ENCODE measurements at regions not wholly inside any gene's neighbourhood (a gene's known extent, or its start where the extent isn't known, plus 50 kb on each side); places are given as distances from the start of the nearest gene placed in this dataset.

GRCh38 chr4:33465565-33465964, 2745.4 kb downstream of the PCDH7 start:
- no peak overlapping the region for H3K4me3 ChIP-seq (ENCODE audit: low read depth, low read length)
- DNase-seq (ENCODE audit: low read depth): no peak
- no peak for TF ChIP-seq CTCF (conservative IDR thresholded peaks at IDR 0.05; ENCODE audit: low read depth, low read length)

GRCh38 chr4:33467291-33467690, 2747.1 kb downstream of the PCDH7 start:
- no peak for TF ChIP-seq CTCF (conservative IDR thresholded peaks at IDR 0.05; ENCODE audit: low read depth, low read length)
- H3K4me3 ChIP-seq (ENCODE audit: low read depth, low read length): no peak overlapping the region
- DNase-seq (ENCODE audit: low read depth): no peak

GRCh38 chr4:33470805-33471204, 2750.6 kb downstream of the PCDH7 start:
- no peak for DNase-seq (ENCODE audit: low read depth)
- no peak for TF ChIP-seq CTCF (conservative IDR thresholded peaks at IDR 0.05; ENCODE audit: low read depth, low read length)
- no peak overlapping the region for H3K4me3 ChIP-seq (ENCODE audit: low read depth, low read length)

- no peak for DNase-seq (ENCODE audit: low read depth)
- H3K4me3 ChIP-seq (ENCODE audit: low read depth, low read length): no peak overlapping the region
- no peak for TF ChIP-seq CTCF (conservative IDR thresholded peaks at IDR 0.05; ENCODE audit: low read depth, low read length)
Measured at GRCh38 chr4:33477715-33478114, 2757.5 kb downstream of the PCDH7 start.

- no peak for DNase-seq (ENCODE audit: low read depth)
- no peak for TF ChIP-seq CTCF (conservative IDR thresholded peaks at IDR 0.05; ENCODE audit: low read depth, low read length)
- no peak overlapping the region for H3K4me3 ChIP-seq (ENCODE audit: low read depth, low read length)
Measured at GRCh38 chr4:33482773-33483172, 2761.5 kb downstream of the ARAP2 start.

- no peak for TF ChIP-seq CTCF (conservative IDR thresholded peaks at IDR 0.05; ENCODE audit: low read depth, low read length)
- no peak overlapping the region for H3K4me3 ChIP-seq (ENCODE audit: low read depth, low read length)
- no peak for DNase-seq (ENCODE audit: low read depth)
Measured at GRCh38 chr4:33485111-33485510, 2759.2 kb downstream of the ARAP2 start.

- no peak for TF ChIP-seq CTCF (conservative IDR thresholded peaks at IDR 0.05; ENCODE audit: low read depth, low read length)
- no peak for DNase-seq (ENCODE audit: low read depth)
Measured at GRCh38 chr4:33493231-33493630, 2751.1 kb downstream of the ARAP2 start.

More at GRCh38 chr4:33493231-33493630, 2751.1 kb downstream of the ARAP2 start:
- no peak overlapping the region for H3K4me3 ChIP-seq (ENCODE audit: low read depth, low read length)
